Central memory CD8-positive, alpha-beta T cell (primary cell): ENCODE measurements at regions not wholly inside any gene's neighbourhood (a gene's known extent, or its start where the extent isn't known, plus 50 kb on each side); places are given as distances from the start of the nearest gene placed in this dataset.

Experiments used
- ATAC-seq: fragments of 150-1000 bp; cut with Tn5 transposase; replicated peaks from 2 replicates; pipeline ENCODE4 v1.10.0; 2022; ENCODE audit warnings: mild to moderate bottlenecking, moderate FRiP score, moderate number of reproducible peaks; ENCODE audit not compliant: poor library complexity, severe bottlenecking; ENCODE audit errors: extremely low read depth
- DNase-seq, 2 donors: peaks; one replicate each; pipeline ENCODE4 v3.0.0; 2021; ENCODE audit warnings: low spot score in 2 of 2
- H3K27ac Mint-ChIP-seq: one replicate; pipeline ENCODE4 v1.8.0; 2022; ENCODE audit warnings: low read depth, mild to moderate bottlenecking, moderate library complexity, mixed read lengths
- H3K27me3 Mint-ChIP-seq: one replicate; pipeline ENCODE4 v1.8.0; 2022; ENCODE audit warnings: mixed read lengths
- H3K36me3 Mint-ChIP-seq: one replicate; pipeline ENCODE4 v1.8.0; 2022; ENCODE audit warnings: mild to moderate bottlenecking, moderate library complexity, mixed read lengths; ENCODE audit not compliant: insufficient read depth
- H3K4me1 Mint-ChIP-seq: one replicate; pipeline ENCODE4 v1.8.0; 2022; ENCODE audit warnings: mixed read lengths
- H3K4me3 Mint-ChIP-seq: one replicate; pipeline ENCODE4 v1.8.0; 2022; ENCODE audit warnings: mild to moderate bottlenecking, moderate library complexity, mixed read lengths
- H3K9me3 Mint-ChIP-seq: one replicate; pipeline ENCODE4 v1.8.0; 2022; ENCODE audit warnings: mixed read lengths

- DNase-seq: no peak
- Mint-ChIP-seq H3K4me3 (no peak overlapping the region), H3K4me1 (no peaks in the 10 kb centered on the region), H3K27ac (no peak overlapping the region), H3K27me3 (no peaks in the 10 kb centered on the region), H3K9me3 (peaks cover 6% of the 10 kb centered on the region), H3K36me3 (peaks cover 1% of the 10 kb centered on the region)
- no peak for ATAC-seq
Measured at GRCh38 chr21:27257226-27257625, 290.3 kb upstream of the ADAMTS5 start.

GRCh38 chr21:27251752-27252151 lies 284.9 kb upstream of the ADAMTS5 start:
- Mint-ChIP-seq H3K9me3 (peaks cover 16% of the 10 kb centered on the region), H3K27me3 (no peaks in the 10 kb centered on the region), H3K4me3 (no peak overlapping the region), H3K4me1 (no peaks in the 10 kb centered on the region), H3K36me3 (peaks cover 1% of the 10 kb centered on the region), H3K27ac (no peak overlapping the region)
- ATAC-seq (no peak), DNase-seq (no peak)

- Mint-ChIP-seq H3K4me3 (no peak overlapping the region), H3K36me3 (no peaks in the 10 kb centered on the region), H3K4me1 (no peaks in the 10 kb centered on the region), H3K27ac (no peak overlapping the region), H3K27me3 (no peaks in the 10 kb centered on the region), H3K9me3 (peaks cover 20% of the 10 kb centered on the region)
- ATAC-seq (no peak), DNase-seq (no peak)
Measured at GRCh38 chr21:27250366-27250765, 283.5 kb upstream of the ADAMTS5 start.

- Mint-ChIP-seq H3K36me3 (no peaks in the 10 kb centered on the region), H3K4me3 (no peak overlapping the region), H3K27ac (no peak overlapping the region), H3K4me1 (no peaks in the 10 kb centered on the region), H3K9me3 (peaks cover 20% of the 10 kb centered on the region), H3K27me3 (no peaks in the 10 kb centered on the region)
- DNase-seq (no peak), ATAC-seq (no peak)
Measured at GRCh38 chr21:27248814-27249213, 281.9 kb upstream of the ADAMTS5 start.

- H3K9me3 Mint-ChIP-seq: peaks cover 20% of the 10 kb centered on the region
- H3K36me3 Mint-ChIP-seq: no peaks in the 10 kb centered on the region
- no peaks in the 10 kb centered on the region for H3K27me3 Mint-ChIP-seq
- no peak overlapping the region for H3K4me3 Mint-ChIP-seq
- DNase-seq: no peak
- no peaks in the 10 kb centered on the region for H3K4me1 Mint-ChIP-seq
- no peak for ATAC-seq
- H3K27ac Mint-ChIP-seq: no peak overlapping the region
Measured at GRCh38 chr21:27246741-27247140, 279.9 kb upstream of the ADAMTS5 start.

- peaks cover 23% of the 10 kb centered on the region for H3K9me3 Mint-ChIP-seq
- no peak for ATAC-seq
- DNase-seq: no peak
- no peaks in the 10 kb centered on the region for H3K27me3 Mint-ChIP-seq
- H3K27ac Mint-ChIP-seq: no peak overlapping the region
- no peak overlapping the region for H3K4me3 Mint-ChIP-seq
- H3K4me1 Mint-ChIP-seq: no peaks in the 10 kb centered on the region
- H3K36me3 Mint-ChIP-seq: no peaks in the 10 kb centered on the region
Measured at GRCh38 chr21:27244776-27245175, 277.9 kb upstream of the ADAMTS5 start.

GRCh38 chr21:27244352-27244751 lies 277.5 kb upstream of the ADAMTS5 start:
- H3K4me3 Mint-ChIP-seq: no peak overlapping the region
- H3K27ac Mint-ChIP-seq: no peak overlapping the region
- H3K36me3 Mint-ChIP-seq: no peaks in the 10 kb centered on the region
- H3K9me3 Mint-ChIP-seq: peaks cover 23% of the 10 kb centered on the region
- DNase-seq: no peak
- no peak for ATAC-seq
- H3K4me1 Mint-ChIP-seq: no peaks in the 10 kb centered on the region
- H3K27me3 Mint-ChIP-seq: no peaks in the 10 kb centered on the region

GRCh38 chr21:27240839-27241238 lies 274.0 kb upstream of the ADAMTS5 start:
- Mint-ChIP-seq H3K36me3 (no peaks in the 10 kb centered on the region), H3K4me1 (no peaks in the 10 kb centered on the region), H3K4me3 (no peak overlapping the region)

GRCh38 chr21:27233514-27234115 lies 266.7 kb upstream of the ADAMTS5 start:
- DNase-seq (no peak), ATAC-seq (no peak)
- Mint-ChIP-seq H3K36me3 (no peaks in the 10 kb centered on the region), H3K27me3 (no peaks in the 10 kb centered on the region), H3K4me3 (no peak overlapping the region), H3K4me1 (no peaks in the 10 kb centered on the region), H3K9me3 (no peaks in the 10 kb centered on the region), H3K27ac (no peak overlapping the region)

More at GRCh38 chr21:27240839-27241238, 274.0 kb upstream of the ADAMTS5 start:
- no peak overlapping the region for H3K27ac Mint-ChIP-seq
- peaks cover 7% of the 10 kb centered on the region for H3K9me3 Mint-ChIP-seq
- ATAC-seq (no peak), DNase-seq (no peak)
- H3K27me3 Mint-ChIP-seq: no peaks in the 10 kb centered on the region

GRCh38 chr21:27225940-27226339 lies 259.1 kb upstream of the ADAMTS5 start:
- Mint-ChIP-seq H3K27ac (no peak overlapping the region), H3K36me3 (no peaks in the 10 kb centered on the region), H3K4me3 (no peak overlapping the region), H3K9me3 (peaks cover 6% of the 10 kb centered on the region), H3K4me1 (no peaks in the 10 kb centered on the region), H3K27me3 (no peaks in the 10 kb centered on the region)
- DNase-seq (no peak), ATAC-seq (no peak)

- Mint-ChIP-seq H3K27me3 (no peaks in the 10 kb centered on the region), H3K36me3 (no peaks in the 10 kb centered on the region), H3K4me1 (no peaks in the 10 kb centered on the region), H3K4me3 (no peak overlapping the region), H3K27ac (no peak overlapping the region), H3K9me3 (peaks cover 6% of the 10 kb centered on the region)
- DNase-seq (no peak), ATAC-seq (no peak)
Measured at GRCh38 chr21:27225151-27225550, 258.3 kb upstream of the ADAMTS5 start.

- Mint-ChIP-seq H3K4me3 (no peak overlapping the region), H3K27me3 (no peaks in the 10 kb centered on the region), H3K27ac (no peak overlapping the region), H3K4me1 (no peaks in the 10 kb centered on the region), H3K36me3 (no peaks in the 10 kb centered on the region), H3K9me3 (peaks cover 11% of the 10 kb centered on the region)
- DNase-seq: no peak
- no peak for ATAC-seq
Measured at GRCh38 chr21:27224169-27224568, 257.3 kb upstream of the ADAMTS5 start.

- no peak overlapping the region for H3K27ac Mint-ChIP-seq
- no peaks in the 10 kb centered on the region for H3K27me3 Mint-ChIP-seq
- no peak overlapping the region for H3K4me3 Mint-ChIP-seq
- no peaks in the 10 kb centered on the region for H3K36me3 Mint-ChIP-seq
- H3K4me1 Mint-ChIP-seq: no peaks in the 10 kb centered on the region
- peaks cover 12% of the 10 kb centered on the region for H3K9me3 Mint-ChIP-seq
- ATAC-seq (no peak), DNase-seq (no peak)
Measured at GRCh38 chr21:27221077-27221476, 254.2 kb upstream of the ADAMTS5 start.

GRCh38 chr21:27220416-27220815 lies 253.5 kb upstream of the ADAMTS5 start:
- H3K4me1 Mint-ChIP-seq: no peaks in the 10 kb centered on the region
- no peaks in the 10 kb centered on the region for H3K27me3 Mint-ChIP-seq
- DNase-seq: no peak
- H3K27ac Mint-ChIP-seq: no peak overlapping the region
- no peak overlapping the region for H3K4me3 Mint-ChIP-seq
- ATAC-seq: no peak
- H3K9me3 Mint-ChIP-seq: peaks cover 12% of the 10 kb centered on the region
- H3K36me3 Mint-ChIP-seq: no peaks in the 10 kb centered on the region
